ENCODE measurements at regions not wholly inside any gene's neighbourhood (a gene's known extent, or its start where the extent isn't known, plus 50 kb on each side); places are given as distances from the start of the nearest gene placed in this dataset.
"Not testable (repeated sequence)": the region's sequence is repeated elsewhere in the genome, so short reads cannot be mapped to it uniquely, and the experiment has no call there.

GRCh38 chr14:38544776-38545175 lies 288.9 kb upstream of the CLEC14A start:
- Mint-ChIP-seq H3K36me3 (ENCODE audit: low read depth) (no peaks in the 10 kb centered on the region), H3K4me1 (ENCODE audit: low read depth) (no peaks in the 10 kb centered on the region), H3K9me3 (ENCODE audit: insufficient read depth) (no peaks in the 10 kb centered on the region), H3K27ac (no peak overlapping the region), H3K27me3 (ENCODE audit: low read depth) (no peaks in the 10 kb centered on the region), H3K4me3 (no peak overlapping the region)
- CTCF ChIA-PET, result no interaction called here
- DNase-seq (no peak), ATAC-seq (no peak)
- POLR2A ChIA-PET, result no interaction called here

GRCh38 chr14:38543851-38544250 lies 288.0 kb upstream of the CLEC14A start:
- ATAC-seq; H3K4me1 Mint-ChIP-seq (ENCODE audit: low read depth); H3K36me3 Mint-ChIP-seq (ENCODE audit: low read depth); H3K4me3 Mint-ChIP-seq; CTCF ChIA-PET; H3K27ac Mint-ChIP-seq; POLR2A ChIA-PET; H3K9me3 Mint-ChIP-seq (ENCODE audit: insufficient read depth); DNase-seq; H3K27me3 Mint-ChIP-seq (ENCODE audit: low read depth): not testable (repeated sequence)

DNA sequence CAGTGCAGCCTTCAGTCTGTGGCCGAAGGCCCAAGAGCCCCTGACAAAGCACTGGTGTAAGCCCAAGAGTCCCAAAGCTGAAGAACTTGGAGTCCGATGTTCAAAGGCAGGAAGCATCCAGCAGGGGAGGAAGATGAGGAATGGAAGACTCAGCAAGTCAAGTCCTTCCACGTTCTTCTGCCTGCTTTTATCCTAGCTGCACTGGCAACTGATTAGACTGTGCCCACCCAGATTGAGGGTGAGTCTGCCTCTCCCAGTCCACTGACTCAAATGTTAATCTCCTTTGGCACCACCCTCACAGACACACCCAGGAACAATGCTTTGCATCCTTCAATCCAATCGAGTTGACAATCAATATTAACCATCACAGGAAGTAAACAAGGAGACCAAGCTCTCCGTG lies 282.2 kb upstream of the CLEC14A start:
- H3K4me1 Mint-ChIP-seq (ENCODE audit: low read depth); H3K36me3 Mint-ChIP-seq (ENCODE audit: low read depth); POLR2A ChIA-PET; H3K9me3 Mint-ChIP-seq (ENCODE audit: insufficient read depth); H3K27me3 Mint-ChIP-seq (ENCODE audit: low read depth); DNase-seq; H3K4me3 Mint-ChIP-seq; H3K27ac Mint-ChIP-seq; ATAC-seq; CTCF ChIA-PET: not testable (repeated sequence)

DNA sequence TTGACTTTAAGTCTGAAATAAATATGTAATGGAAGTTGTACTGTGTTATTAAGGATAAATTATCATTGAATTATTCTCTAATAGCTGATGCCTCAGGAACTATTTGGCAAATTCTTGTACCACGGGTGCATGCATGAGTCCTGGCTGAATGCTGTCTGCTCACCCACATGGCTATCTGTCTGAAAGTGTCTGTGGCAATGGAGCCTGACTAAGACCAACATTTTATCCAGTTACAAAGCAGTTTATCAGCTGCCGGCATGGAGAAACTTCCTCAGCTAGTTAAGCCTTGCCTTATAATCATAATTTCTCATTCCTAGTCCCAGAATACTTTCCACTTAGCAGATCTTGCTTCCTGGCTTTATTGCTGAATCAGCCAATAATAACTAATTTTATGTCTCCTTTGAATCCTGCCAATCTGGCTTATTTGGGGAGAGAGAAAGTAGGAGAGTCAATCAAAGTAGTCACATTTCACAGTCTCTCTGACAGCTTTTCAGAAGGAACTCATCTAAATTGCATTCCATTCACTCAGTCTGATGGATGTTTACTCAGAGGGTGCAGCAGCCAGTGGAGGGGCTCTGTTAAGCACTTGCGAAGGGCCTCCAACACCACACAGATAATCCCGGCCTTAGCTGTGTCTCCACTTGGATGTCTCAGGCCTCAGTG lies 280.6 kb upstream of the CLEC14A start:
- POLR2A ChIA-PET, result no interaction called here
- Mint-ChIP-seq H3K27ac (no peak overlapping the region), H3K9me3 (ENCODE audit: insufficient read depth) (no peaks in the 10 kb centered on the region), H3K36me3 (ENCODE audit: low read depth) (no peaks in the 10 kb centered on the region), H3K27me3 (ENCODE audit: low read depth) (no peaks in the 10 kb centered on the region), H3K4me1 (ENCODE audit: low read depth) (no peaks in the 10 kb centered on the region), H3K4me3 (no peak overlapping the region)
- ATAC-seq, result no peak
- DNase-seq, result no peak
- CTCF ChIA-PET, result no interaction called here

- DNase-seq, result no peak
- Mint-ChIP-seq H3K36me3 (ENCODE audit: low read depth) (no peaks in the 10 kb centered on the region), H3K27ac (no peak overlapping the region), H3K4me1 (ENCODE audit: low read depth) (no peaks in the 10 kb centered on the region), H3K9me3 (ENCODE audit: insufficient read depth) (no peaks in the 10 kb centered on the region), H3K4me3 (no peak overlapping the region), H3K27me3 (ENCODE audit: low read depth) (no peaks in the 10 kb centered on the region)
- ATAC-seq, result no peak
- ChIA-PET CTCF (no interaction called here), POLR2A (no interaction called here)
Observed at GRCh38 chr14:38528582-38528981, 272.7 kb upstream of the CLEC14A start.

DNA sequence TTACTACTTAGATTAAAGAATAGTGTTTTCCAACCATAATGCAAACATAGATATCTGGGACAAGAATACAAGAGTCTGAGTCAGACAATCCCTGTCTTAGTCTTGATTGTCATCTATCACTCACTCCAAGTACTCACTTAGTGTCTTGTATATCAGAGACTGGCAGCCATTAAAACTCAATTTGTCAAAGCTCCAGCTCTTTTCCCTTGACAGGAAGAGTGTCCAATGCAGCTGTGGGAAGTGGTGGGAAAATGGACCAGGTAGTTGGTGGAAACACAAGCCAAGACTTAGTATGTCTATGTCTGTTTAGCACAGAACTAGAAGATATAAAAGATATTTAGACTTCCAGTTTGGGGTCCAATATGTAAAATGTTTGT lies 271.6 kb upstream of the CLEC14A start:
- H3K36me3 Mint-ChIP-seq (ENCODE audit: low read depth), result no peaks in the 10 kb centered on the region
- ChIA-PET CTCF (no interaction called here), POLR2A (no interaction called here)
- DNase-seq (no peak), ATAC-seq (no peak)
- H3K9me3 Mint-ChIP-seq (ENCODE audit: insufficient read depth), result no peaks in the 10 kb centered on the region
- H3K27me3 Mint-ChIP-seq (ENCODE audit: low read depth), result no peaks in the 10 kb centered on the region
- no peaks in the 10 kb centered on the region for H3K4me1 Mint-ChIP-seq (ENCODE audit: low read depth)
- no peak overlapping the region for H3K27ac Mint-ChIP-seq
- H3K4me3 Mint-ChIP-seq, result no peak overlapping the region

DNA sequence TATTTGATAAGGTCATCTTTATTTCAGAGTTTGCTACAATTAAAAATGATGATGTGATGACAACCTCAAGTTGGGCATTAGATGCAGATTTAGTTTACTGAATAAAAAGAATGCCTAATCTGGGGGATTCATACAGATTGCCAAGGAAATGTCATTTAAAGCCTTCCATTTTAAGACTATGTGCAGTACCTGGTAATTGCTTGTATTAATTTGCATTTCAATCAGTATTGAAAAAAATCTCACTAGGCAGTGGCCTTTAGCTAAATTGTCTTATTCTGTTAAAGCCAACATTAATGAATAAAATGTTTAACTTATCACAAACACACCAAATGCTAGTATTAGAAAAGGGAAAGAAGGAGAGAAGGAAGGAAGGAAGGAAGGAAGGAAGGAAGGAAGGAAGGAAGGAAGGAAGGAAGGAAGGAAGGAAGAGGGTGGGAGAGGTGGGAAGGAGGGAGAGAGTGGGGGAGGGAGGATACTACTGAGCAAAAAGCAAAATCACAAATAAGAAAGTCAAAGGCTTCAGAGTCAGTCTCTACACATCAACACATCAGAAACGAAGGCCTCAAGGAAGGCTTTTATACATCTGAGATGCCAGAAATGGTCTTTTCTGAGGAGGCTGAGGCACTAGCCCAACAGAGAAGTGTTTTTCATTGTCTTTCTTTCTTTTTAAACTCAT lies 271.1 kb upstream of the CLEC14A start:
- Mint-ChIP-seq H3K36me3 (ENCODE audit: low read depth) (no peaks in the 10 kb centered on the region), H3K4me1 (ENCODE audit: low read depth) (no peaks in the 10 kb centered on the region), H3K9me3 (ENCODE audit: insufficient read depth) (no peaks in the 10 kb centered on the region), H3K27me3 (ENCODE audit: low read depth) (no peaks in the 10 kb centered on the region), H3K4me3 (no peak overlapping the region), H3K27ac (no peak overlapping the region)
- ATAC-seq, result no peak
- ChIA-PET CTCF (no interaction called here), POLR2A (no interaction called here)
- no peak for DNase-seq

GRCh38 chr14:38524636-38525509 lies 269.0 kb upstream of the CLEC14A start:
- Mint-ChIP-seq H3K9me3 (ENCODE audit: insufficient read depth) (no peaks in the 10 kb centered on the region), H3K36me3 (ENCODE audit: low read depth) (no peaks in the 10 kb centered on the region), H3K27me3 (ENCODE audit: low read depth) (no peaks in the 10 kb centered on the region), H3K4me3 (no peak overlapping the region), H3K4me1 (ENCODE audit: low read depth) (no peaks in the 10 kb centered on the region), H3K27ac (no peak overlapping the region)
- POLR2A ChIA-PET, result no interaction called here
- CTCF ChIA-PET, result no interaction called here
- DNase-seq (no peak), ATAC-seq (no peak)

- CTCF ChIA-PET, result no interaction called here
- Mint-ChIP-seq H3K9me3 (ENCODE audit: insufficient read depth) (no peaks in the 10 kb centered on the region), H3K4me3 (no peak overlapping the region), H3K27ac (no peak overlapping the region), H3K4me1 (ENCODE audit: low read depth) (no peaks in the 10 kb centered on the region), H3K27me3 (ENCODE audit: low read depth) (no peaks in the 10 kb centered on the region), H3K36me3 (ENCODE audit: low read depth) (no peaks in the 10 kb centered on the region)
- DNase-seq, result no peak
- no peak for ATAC-seq
- POLR2A ChIA-PET, result no interaction called here
Observed at GRCh38 chr14:38522724-38523123, 266.8 kb upstream of the CLEC14A start.

- no peaks in the 10 kb centered on the region for H3K9me3 Mint-ChIP-seq (ENCODE audit: insufficient read depth)
- ATAC-seq, result no peak
- no peaks in the 10 kb centered on the region for H3K27me3 Mint-ChIP-seq (ENCODE audit: low read depth)
- H3K4me1 Mint-ChIP-seq (ENCODE audit: low read depth), result no peaks in the 10 kb centered on the region
- ChIA-PET CTCF (no interaction called here), POLR2A (no interaction called here)
- no peak overlapping the region for H3K27ac Mint-ChIP-seq
- DNase-seq, result no peak
- H3K4me3 Mint-ChIP-seq, result no peak overlapping the region
- H3K36me3 Mint-ChIP-seq (ENCODE audit: low read depth), result no peaks in the 10 kb centered on the region
Observed at GRCh38 chr14:38521591-38521990, 265.7 kb upstream of the CLEC14A start.

DNA sequence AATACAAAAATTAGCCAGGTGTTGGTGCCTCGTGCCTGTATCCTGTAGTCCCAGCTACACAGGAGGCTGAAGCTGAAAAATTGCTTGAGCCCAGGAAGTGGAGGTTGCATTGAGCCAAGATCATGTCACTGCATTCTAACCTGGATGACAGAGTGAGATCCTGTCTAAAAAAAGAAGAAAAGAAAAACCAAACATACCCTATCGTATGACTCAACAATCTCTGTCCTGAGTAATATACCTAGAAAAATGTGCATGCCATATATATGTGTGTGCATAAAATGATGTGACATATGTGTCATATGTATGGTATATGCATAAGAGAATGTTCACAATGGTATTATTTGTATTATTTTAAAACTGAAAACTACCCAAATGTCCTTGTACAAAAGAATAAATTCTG lies 261.5 kb upstream of the CLEC14A start:
- Mint-ChIP-seq H3K4me1 (ENCODE audit: low read depth) (no peaks in the 10 kb centered on the region), H3K27me3 (ENCODE audit: low read depth) (no peaks in the 10 kb centered on the region), H3K27ac (no peak overlapping the region), H3K9me3 (ENCODE audit: insufficient read depth) (no peaks in the 10 kb centered on the region), H3K4me3 (no peak overlapping the region), H3K36me3 (ENCODE audit: low read depth) (no peaks in the 10 kb centered on the region)
- ChIA-PET POLR2A (no interaction called here), CTCF (no interaction called here)
- no peak for ATAC-seq
- no peak for DNase-seq

DNA sequence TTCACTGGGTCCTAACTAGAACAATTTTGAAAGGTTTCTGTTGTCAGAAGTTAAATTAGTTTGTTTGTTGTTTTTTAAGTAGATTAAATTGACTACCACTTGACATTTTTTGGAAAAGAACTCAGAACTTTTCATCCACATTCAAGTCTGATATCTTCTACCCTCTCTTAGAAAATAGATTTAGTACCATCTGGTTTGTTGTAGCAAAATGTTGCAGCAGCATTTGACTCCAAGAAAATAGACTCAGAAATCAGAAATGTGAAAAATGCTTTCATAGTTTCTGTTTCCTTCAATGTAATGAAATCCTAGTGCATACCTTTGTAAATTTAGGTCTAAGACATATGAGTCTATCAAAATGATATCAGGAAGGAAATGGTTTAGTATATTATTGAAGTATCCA lies 256.3 kb upstream of the CLEC14A start:
- no peaks in the 10 kb centered on the region for H3K27me3 Mint-ChIP-seq (ENCODE audit: low read depth)
- DNase-seq (no peak), ATAC-seq (no peak)
- ChIA-PET POLR2A (no interaction called here), CTCF (no interaction called here)
- H3K27ac Mint-ChIP-seq, result no peak overlapping the region
- H3K9me3 Mint-ChIP-seq (ENCODE audit: insufficient read depth), result no peaks in the 10 kb centered on the region
- no peaks in the 10 kb centered on the region for H3K36me3 Mint-ChIP-seq (ENCODE audit: low read depth)
- no peaks in the 10 kb centered on the region for H3K4me1 Mint-ChIP-seq (ENCODE audit: low read depth)
- H3K4me3 Mint-ChIP-seq, result no peak overlapping the region
